ENCODE measurements at regions not wholly inside any gene's neighbourhood (a gene's known extent, or its start where the extent isn't known, plus 50 kb on each side); places are given as distances from the start of the nearest gene placed in this dataset.

DNA sequence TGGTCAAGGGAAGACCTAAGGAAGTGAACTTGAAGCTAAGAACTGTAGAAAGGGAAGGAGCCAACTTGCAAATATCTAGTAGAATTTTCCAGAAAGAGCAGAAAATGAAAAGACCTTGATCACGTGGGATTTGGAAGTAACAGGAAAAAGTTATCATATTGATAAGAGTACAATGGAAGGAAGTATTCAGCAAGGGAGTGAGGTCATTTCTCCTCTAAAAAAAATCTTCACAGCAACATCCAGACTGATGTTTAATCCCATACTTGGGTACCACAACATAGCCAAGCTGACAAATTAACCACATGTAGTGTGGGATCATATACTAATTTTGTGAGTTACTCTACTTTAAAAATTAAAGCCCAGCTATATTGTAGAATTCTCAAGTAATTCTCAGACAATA lies 207.0 kb upstream of the CXCL12 start:
- DNase-seq (ENCODE audit: insufficient read length, low spot score, missing footprints), result peak; percentile 14
- no peaks in the 10 kb centered on the region for H3K36me3 ChIP-seq (ENCODE audit: insufficient read depth, low read length)
- H4K20me1 ChIP-seq (ENCODE audit: insufficient read depth, low read length), result no peaks in the 10 kb centered on the region
- H3K4me1 ChIP-seq (ENCODE audit: insufficient read depth, low read length), result no peaks in the 10 kb centered on the region
- TF ChIP-seq, protein P1, sequence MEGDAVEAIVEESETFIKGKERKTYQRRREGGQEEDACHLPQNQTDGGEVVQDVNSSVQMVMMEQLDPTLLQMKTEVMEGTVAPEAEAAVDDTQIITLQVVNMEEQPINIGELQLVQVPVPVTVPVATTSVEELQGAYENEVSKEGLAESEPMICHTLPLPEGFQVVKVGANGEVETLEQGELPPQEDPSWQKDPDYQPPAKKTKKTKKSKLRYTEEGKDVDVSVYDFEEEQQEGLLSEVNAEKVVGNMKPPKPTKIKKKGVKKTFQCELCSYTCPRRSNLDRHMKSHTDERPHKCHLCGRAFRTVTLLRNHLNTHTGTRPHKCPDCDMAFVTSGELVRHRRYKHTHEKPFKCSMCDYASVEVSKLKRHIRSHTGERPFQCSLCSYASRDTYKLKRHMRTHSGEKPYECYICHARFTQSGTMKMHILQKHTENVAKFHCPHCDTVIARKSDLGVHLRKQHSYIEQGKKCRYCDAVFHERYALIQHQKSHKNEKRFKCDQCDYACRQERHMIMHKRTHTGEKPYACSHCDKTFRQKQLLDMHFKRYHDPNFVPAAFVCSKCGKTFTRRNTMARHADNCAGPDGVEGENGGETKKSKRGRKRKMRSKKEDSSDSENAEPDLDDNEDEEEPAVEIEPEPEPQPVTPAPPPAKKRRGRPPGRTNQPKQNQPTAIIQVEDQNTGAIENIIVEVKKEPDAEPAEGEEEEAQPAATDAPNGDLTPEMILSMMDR (IDR thresholded peaks at IDR 0.05; ENCODE audit: extremely low read depth, low read depth, low read length), result no peak
- H3K79me2 ChIP-seq (ENCODE audit: insufficient read depth, low read length), result no peaks in the 10 kb centered on the region
- peaks cover 5% of the 10 kb centered on the region for H3K27me3 ChIP-seq (ENCODE audit: insufficient read depth, low read length)
- no peak overlapping the region for H3K4me2 ChIP-seq (ENCODE audit: insufficient read depth, low read length)
- H3K4me3 ChIP-seq (ENCODE audit: insufficient read depth, low read length), result no peak overlapping the region
- H3K9me3 ChIP-seq (ENCODE audit: low read depth, low read length), result no peaks in the 10 kb centered on the region
- no peak overlapping the region for H3K27ac ChIP-seq (ENCODE audit: low read depth, low read length)
- no peak overlapping the region for H2AFZ ChIP-seq (ENCODE audit: low read length)

DNA sequence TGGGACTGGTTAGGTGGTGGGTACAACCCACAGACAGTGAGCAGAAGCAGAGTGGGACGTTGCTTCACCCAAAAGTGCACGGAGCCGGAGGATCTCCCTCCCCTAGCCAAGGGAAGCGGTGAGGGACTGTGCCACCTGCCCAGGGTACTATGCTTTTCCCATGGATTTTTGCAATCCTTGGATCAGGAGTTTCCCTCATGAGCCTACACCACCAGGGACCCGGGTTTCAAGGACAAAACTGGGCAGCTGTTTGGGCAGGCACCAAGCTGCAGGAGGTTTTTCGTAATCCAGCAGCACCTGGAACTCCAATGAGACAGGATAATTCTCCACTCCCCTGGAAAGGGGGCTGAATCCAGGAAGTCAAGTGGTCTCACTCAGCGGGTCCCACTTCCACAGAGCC lies 209.1 kb upstream of the CXCL12 start:
- Histone ChIP-seq H3K27me3 (ENCODE audit: insufficient read depth, low read length) (peaks cover 5% of the 10 kb centered on the region), H3K27ac (ENCODE audit: low read depth, low read length) (no peak overlapping the region), H3K4me2 (ENCODE audit: insufficient read depth, low read length) (no peak overlapping the region), H3K9me3 (ENCODE audit: low read depth, low read length) (no peaks in the 10 kb centered on the region), H3K4me3 (ENCODE audit: insufficient read depth, low read length) (no peak overlapping the region), H3K79me2 (ENCODE audit: insufficient read depth, low read length) (no peaks in the 10 kb centered on the region), H2AFZ (ENCODE audit: low read length) (no peak overlapping the region), H3K36me3 (ENCODE audit: insufficient read depth, low read length) (no peaks in the 10 kb centered on the region), H3K4me1 (ENCODE audit: insufficient read depth, low read length) (no peaks in the 10 kb centered on the region), H4K20me1 (ENCODE audit: insufficient read depth, low read length) (no peaks in the 10 kb centered on the region)
- no peak for DNase-seq (ENCODE audit: insufficient read length, low spot score, missing footprints)
- TF ChIP-seq, protein P1 (IDR thresholded peaks at IDR 0.05; ENCODE audit: extremely low read depth, low read depth, low read length), result no peak

DNA sequence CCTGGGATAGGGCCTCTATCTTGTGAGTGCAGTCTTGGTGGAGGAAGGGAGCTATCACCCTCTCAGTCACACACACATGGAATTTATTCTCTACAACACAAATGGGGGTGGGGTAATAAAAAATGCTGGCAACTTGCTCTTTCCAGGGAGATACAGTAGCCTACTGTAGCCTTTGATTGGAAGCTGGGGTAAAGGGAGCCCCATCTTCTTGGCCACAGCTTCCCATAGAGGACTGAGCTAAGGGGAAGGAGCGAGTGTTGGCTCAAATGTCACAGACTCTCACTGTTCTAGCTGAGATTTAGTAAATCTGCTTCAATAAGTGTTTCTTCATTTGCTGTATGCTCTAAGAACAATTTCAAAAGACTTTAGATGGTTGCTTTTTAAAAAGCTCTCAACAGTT lies 222.2 kb upstream of the CXCL12 start:
- no peak overlapping the region for H3K27ac ChIP-seq (ENCODE audit: low read depth, low read length)
- no peak overlapping the region for H3K4me2 ChIP-seq (ENCODE audit: insufficient read depth, low read length)
- H3K9me3 ChIP-seq (ENCODE audit: low read depth, low read length), result no peaks in the 10 kb centered on the region
- TF ChIP-seq, protein P1 (IDR thresholded peaks at IDR 0.05; ENCODE audit: extremely low read depth, low read depth, low read length), result no peak
- H4K20me1 ChIP-seq (ENCODE audit: insufficient read depth, low read length), result no peaks in the 10 kb centered on the region
- H3K79me2 ChIP-seq (ENCODE audit: insufficient read depth, low read length), result no peaks in the 10 kb centered on the region
- H3K27me3 ChIP-seq (ENCODE audit: insufficient read depth, low read length), result no peaks in the 10 kb centered on the region
- no peak overlapping the region for H3K4me3 ChIP-seq (ENCODE audit: insufficient read depth, low read length)
- H2AFZ ChIP-seq (ENCODE audit: low read length), result no peak overlapping the region
- H3K36me3 ChIP-seq (ENCODE audit: insufficient read depth, low read length), result no peaks in the 10 kb centered on the region
- DNase-seq (ENCODE audit: insufficient read length, low spot score, missing footprints), result no peak
- H3K4me1 ChIP-seq (ENCODE audit: insufficient read depth, low read length), result no peaks in the 10 kb centered on the region

DNA sequence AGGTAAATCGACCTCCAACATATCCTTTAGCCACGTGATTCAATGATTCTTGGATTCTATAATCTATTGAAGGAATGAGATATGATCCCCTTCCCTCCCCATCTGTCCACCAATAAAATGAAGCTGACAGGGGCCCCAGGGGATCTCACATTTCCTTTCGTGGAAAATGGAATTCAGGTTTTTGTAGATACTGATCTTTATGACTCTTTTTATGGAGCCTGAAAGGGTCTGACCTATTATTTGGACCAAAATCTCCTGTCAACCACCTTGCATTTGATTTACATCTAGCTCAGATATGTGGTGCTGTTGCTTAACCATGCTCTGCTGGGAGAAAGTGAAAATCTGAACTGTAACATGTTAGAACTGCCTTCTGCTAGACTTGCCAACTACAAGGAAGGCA lies 234.0 kb upstream of the CXCL12 start:
- no peaks in the 10 kb centered on the region for H4K20me1 ChIP-seq (ENCODE audit: insufficient read depth, low read length)
- H3K27me3 ChIP-seq (ENCODE audit: insufficient read depth, low read length), result no peaks in the 10 kb centered on the region
- H3K4me1 ChIP-seq (ENCODE audit: insufficient read depth, low read length), result peaks cover 17% of the 10 kb centered on the region
- no peak overlapping the region for H3K27ac ChIP-seq (ENCODE audit: low read depth, low read length)
- no peak overlapping the region for H3K4me3 ChIP-seq (ENCODE audit: insufficient read depth, low read length)
- no peaks in the 10 kb centered on the region for H3K9me3 ChIP-seq (ENCODE audit: low read depth, low read length)
- no peak for DNase-seq (ENCODE audit: insufficient read length, low spot score, missing footprints)
- no peak overlapping the region for H2AFZ ChIP-seq (ENCODE audit: low read length)
- TF ChIP-seq, protein P1 (IDR thresholded peaks at IDR 0.05; ENCODE audit: extremely low read depth, low read depth, low read length), result no peak
- H3K36me3 ChIP-seq (ENCODE audit: insufficient read depth, low read length), result no peaks in the 10 kb centered on the region
- no peak overlapping the region for H3K4me2 ChIP-seq (ENCODE audit: insufficient read depth, low read length)
- H3K79me2 ChIP-seq (ENCODE audit: insufficient read depth, low read length), result no peaks in the 10 kb centered on the region
